ENCODE measurements at regions not wholly inside any gene's neighbourhood (a gene's known extent, or its start where the extent isn't known, plus 50 kb on each side); places are given as distances from the start of the nearest gene placed in this dataset.

- TF ChIP-seq EZH2 (conservative IDR thresholded peaks at IDR 0.05; ENCODE audit: low read depth, low read length) (no peak), ARNT (IDR thresholded peaks at IDR 0.05) (no peak), ZNF253 (CRISPR knock-in tag; IDR thresholded peaks at IDR 0.05; ENCODE audit: borderline replicate concordance) (no peak), YY1 (IDR thresholded peaks at IDR 0.05; ENCODE audit: insufficient read depth, insufficient replicate concordance, low read depth, low read length) (no peak), ZSCAN29 (CRISPR knock-in tag; conservative IDR thresholded peaks at IDR 0.05) (no peak), MYC (CRISPR knock-in tag; IDR thresholded peaks at IDR 0.05; ENCODE audit: borderline replicate concordance) (no peak)
Measured at GRCh38 chr9:38133595-38133994, 64.6 kb upstream of the SHB start.
